ENCODE measurements at regions not wholly inside any gene's neighbourhood (a gene's known extent, or its start where the extent isn't known, plus 50 kb on each side); places are given as distances from the start of the nearest gene placed in this dataset.
A peak's percentile ranks its signal among the peaks of the same experiment; 100 is the strongest.
"Not testable (repeated sequence)": the region's sequence is repeated elsewhere in the genome, so short reads cannot be mapped to it uniquely, and the experiment has no call there.

DNA sequence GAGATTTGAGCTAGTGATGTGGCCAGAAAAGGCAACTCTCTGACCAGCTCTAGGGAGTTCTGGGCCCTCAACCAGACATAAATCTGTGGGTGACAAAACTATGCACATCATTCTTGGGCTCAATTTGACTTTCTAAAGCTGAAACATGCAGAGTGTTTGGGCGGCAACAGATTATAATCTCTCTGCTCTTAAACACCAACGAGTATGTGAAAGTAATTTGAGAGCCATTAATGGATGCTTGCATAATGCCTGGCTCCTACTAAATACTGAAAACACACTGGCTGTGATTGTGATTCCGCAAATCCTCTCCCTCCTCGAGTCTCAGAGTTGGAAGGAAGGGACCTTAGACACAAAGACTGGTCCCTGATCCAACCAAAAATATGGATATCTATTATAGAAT lies 186.7 kb downstream of the UACA start:
- intact Hi-C loops (cut with DNase I; ENCODE audit: low total_unique reads), result loop anchor here (1.0 kb wide), 1 partner anchor 32 kb away; no protein-coding TSS in a partner anchor
- 23 to 37% methylated on average over 4 of the region's 4 CpGs for WGBS, 2 donors
- no peak for DNase-seq (ENCODE audit: low spot score in 2 of 2)
- TF ChIP-seq POLR2A (IDR thresholded peaks at IDR 0.05), result no peak
- TF ChIP-seq, protein P1, sequence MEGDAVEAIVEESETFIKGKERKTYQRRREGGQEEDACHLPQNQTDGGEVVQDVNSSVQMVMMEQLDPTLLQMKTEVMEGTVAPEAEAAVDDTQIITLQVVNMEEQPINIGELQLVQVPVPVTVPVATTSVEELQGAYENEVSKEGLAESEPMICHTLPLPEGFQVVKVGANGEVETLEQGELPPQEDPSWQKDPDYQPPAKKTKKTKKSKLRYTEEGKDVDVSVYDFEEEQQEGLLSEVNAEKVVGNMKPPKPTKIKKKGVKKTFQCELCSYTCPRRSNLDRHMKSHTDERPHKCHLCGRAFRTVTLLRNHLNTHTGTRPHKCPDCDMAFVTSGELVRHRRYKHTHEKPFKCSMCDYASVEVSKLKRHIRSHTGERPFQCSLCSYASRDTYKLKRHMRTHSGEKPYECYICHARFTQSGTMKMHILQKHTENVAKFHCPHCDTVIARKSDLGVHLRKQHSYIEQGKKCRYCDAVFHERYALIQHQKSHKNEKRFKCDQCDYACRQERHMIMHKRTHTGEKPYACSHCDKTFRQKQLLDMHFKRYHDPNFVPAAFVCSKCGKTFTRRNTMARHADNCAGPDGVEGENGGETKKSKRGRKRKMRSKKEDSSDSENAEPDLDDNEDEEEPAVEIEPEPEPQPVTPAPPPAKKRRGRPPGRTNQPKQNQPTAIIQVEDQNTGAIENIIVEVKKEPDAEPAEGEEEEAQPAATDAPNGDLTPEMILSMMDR (IDR thresholded peaks at IDR 0.05), result no peak
- no peak overlapping the region for H3K4me3 ChIP-seq (ENCODE audit: low read depth, poor library complexity, severe bottlenecking)

DNA sequence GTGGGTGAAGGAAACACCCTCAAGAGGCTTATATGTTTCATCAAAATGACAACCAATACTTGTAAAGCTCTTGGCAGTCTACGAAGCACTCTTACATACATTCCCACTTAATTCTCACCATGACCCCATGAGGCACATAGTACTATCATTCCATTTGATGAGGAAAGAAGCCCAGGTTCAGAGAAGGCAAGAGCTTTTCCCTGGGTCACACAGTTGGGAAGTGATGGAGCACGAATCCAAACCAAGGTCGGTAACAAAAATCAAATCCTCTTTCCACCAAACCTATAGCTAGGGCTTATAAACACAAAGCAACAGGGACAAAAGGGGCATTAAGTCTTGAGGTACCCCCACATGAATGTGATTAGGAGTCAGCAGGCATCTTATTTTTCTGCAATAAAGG lies 187.1 kb downstream of the UACA start:
- H3K4me3 ChIP-seq (ENCODE audit: low read depth, poor library complexity, severe bottlenecking), result no peak overlapping the region
- DNase-seq (ENCODE audit: low spot score in 2 of 2), result no peak
- intact Hi-C loops (cut with DNase I; ENCODE audit: low total_unique reads), result no loop called here
- 68 to 74% methylated on average over 3 of the region's 3 CpGs for WGBS, 2 donors
- no peak for TF ChIP-seq POLR2A (IDR thresholded peaks at IDR 0.05)
- TF ChIP-seq, protein P1 (IDR thresholded peaks at IDR 0.05), result no peak

DNA sequence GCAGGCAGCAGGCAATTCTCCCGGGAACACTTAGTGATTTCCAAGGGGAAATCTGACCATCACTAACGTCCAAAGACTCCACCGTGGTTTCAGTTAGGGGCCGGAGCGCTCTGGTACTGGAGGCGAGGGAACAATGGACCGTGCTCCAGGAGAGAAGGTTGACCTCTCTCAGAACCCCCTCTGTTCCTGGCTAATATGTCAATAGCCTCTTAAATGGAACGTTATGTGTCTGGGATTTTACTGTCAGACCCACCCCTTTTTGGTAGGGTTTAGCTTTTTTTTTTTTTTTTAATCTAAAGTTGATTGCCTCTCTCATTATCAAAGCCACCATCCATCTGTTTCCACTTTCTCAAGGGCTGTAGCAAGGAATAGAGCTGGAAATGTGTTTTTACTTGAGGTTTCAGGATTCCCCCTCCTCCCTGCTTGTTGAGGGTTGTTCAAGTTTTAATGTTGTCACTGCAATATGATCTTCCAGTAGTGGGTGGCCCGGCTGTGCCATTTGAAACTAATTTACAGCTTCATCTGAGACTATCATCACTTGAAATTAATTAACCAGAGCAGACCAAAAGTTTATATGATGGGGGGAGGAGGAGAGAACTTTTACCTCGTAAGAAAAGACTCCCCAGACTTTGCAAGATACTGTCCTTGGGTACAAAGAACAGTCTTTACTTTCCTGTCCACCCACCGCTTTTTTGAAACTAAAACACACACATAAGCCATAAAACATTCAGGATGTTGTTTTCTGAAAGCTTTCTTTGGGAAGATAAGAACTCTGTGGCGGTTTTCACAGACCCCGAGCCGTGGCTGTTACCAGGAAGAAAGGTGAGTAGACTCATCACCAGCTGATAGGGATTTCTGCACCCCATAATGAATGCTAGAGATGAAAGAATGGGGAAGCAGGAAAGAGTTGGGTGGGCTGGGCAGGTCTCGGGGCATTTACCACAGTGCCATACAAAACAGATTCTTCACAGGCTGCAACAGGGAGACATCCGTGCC lies 187.8 kb downstream of the UACA start:
- peak in 1 of 2 donors; percentile 76 for DNase-seq (ENCODE audit: low spot score in 2 of 2)

DNA sequence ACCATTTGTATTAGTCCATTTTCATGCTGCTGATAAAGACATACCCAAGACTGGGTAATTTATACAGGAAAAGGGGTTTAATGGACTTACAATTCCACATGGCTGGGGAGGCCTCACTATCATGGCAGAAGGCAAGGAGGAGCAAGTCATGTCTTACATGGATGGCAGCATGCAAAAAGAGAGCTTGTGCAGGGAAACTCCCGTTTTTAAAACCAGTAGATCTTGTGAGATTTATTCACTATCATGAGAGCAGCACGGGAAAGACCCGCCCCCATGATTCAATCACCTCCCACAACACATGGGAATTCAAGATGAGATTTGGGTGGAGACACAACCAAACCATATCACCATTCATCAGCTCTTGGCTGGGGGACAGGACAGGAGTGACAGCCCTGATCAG lies 189.0 kb downstream of the UACA start:
- DNase-seq (ENCODE audit: low spot score in 2 of 2), result peak in 1 of 2 donors; percentile 66
- intact Hi-C loops (cut with DNase I; ENCODE audit: low total_unique reads); H3K4me3 ChIP-seq (ENCODE audit: low read depth, poor library complexity, severe bottlenecking): not testable (repeated sequence)
- WGBS, 2 donors, result 53 to 63% methylated on average over 3 of the region's 3 CpGs

More for the DNA sequence above, 187.8 kb downstream of the UACA start:
- no peak overlapping the region for H3K4me3 ChIP-seq (ENCODE audit: low read depth, poor library complexity, severe bottlenecking)
- TF ChIP-seq, protein P1 (IDR thresholded peaks at IDR 0.05), result no peak
- no peak for TF ChIP-seq POLR2A (IDR thresholded peaks at IDR 0.05)
- 42 to 57% methylated on average over 16 of the region's 16 CpGs for WGBS, 2 donors
- intact Hi-C loops (cut with DNase I; ENCODE audit: low total_unique reads), result no loop called here

DNA sequence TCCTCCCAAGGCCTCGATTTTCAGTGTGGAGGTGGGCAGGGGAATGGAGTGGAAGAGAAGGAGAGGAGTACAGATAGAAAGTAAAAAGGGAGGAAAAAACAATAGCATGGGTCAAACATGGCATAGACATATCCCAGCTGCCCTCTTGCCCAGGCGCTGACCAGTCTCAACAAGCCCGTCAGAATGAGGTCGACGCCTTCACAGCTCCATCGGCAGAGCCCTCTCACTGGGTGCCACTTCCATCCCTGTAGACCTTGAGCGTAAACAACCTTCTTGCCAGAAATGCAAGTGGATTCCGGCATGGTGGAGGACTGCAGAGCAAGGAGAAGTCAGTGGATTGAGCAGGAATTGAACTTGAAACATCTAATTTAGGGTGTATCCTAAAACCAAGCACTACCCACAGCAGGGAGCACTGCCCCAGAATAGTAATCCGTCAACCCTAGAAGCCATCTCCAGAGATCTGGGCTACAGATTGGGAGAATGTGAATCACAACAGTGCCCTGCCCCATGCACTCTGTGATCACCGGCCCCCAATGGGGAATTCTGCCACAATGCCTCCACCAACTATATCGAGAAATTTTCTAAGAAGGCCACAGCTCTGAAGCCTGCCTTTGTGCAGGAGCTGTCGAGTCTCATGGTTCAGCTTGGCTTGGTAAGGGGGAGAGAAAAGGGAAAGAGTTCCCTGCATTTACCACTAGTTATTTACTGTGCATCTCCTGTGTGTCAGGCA lies 190.1 kb downstream of the UACA start:
- no peak for TF ChIP-seq POLR2A (IDR thresholded peaks at IDR 0.05)
- TF ChIP-seq, protein P1 (IDR thresholded peaks at IDR 0.05), result no peak
- intact Hi-C loops (cut with DNase I; ENCODE audit: low total_unique reads), result no loop called here

DNA sequence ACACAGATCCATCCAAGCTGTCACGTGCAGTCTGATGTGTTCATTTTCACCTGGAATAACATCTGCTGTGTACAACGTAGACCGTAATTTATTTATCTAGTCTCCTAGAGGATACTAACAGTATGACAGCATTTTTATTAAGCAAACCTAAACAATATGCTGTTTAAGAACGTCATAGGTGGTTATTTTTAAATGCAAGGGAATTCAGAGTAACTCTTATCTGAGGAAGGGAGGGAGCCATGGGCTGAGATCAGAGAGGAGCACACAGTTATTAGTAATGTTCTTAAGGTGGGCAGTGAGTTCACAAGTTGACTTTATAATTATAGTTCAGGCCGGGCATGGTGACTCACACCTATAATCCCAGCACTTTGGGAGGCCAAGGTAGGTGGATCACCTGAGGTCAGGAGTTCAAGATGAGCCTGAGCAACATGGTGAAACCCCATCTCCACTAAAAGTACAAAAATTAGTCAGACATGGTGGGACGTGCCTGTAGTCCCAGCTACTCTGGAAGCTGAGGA lies 193.6 kb downstream of the UACA start:
- WGBS, 2 donors, result 74 to 85% methylated on average over 6 of the region's 6 CpGs
- no peak for TF ChIP-seq POLR2A (IDR thresholded peaks at IDR 0.05)
- TF ChIP-seq, protein P1 (IDR thresholded peaks at IDR 0.05), result no peak
- no peak overlapping the region for H3K4me3 ChIP-seq (ENCODE audit: low read depth, poor library complexity, severe bottlenecking)
- DNase-seq (ENCODE audit: low spot score in 2 of 2), result no peak
- intact Hi-C loops (cut with DNase I; ENCODE audit: low total_unique reads), result no loop called here

More for the DNA sequence above, 190.1 kb downstream of the UACA start:
- 88 to 91% methylated on average over 12 of the region's 12 CpGs for WGBS, 2 donors
- no peak overlapping the region for H3K4me3 ChIP-seq (ENCODE audit: low read depth, poor library complexity, severe bottlenecking)
- peak in 1 of 2 donors; percentile 67 for DNase-seq (ENCODE audit: low spot score in 2 of 2)
